ENCODE measurements at regions not wholly inside any gene's neighbourhood (a gene's known extent, or its start where the extent isn't known, plus 50 kb on each side); places are given as distances from the start of the nearest gene placed in this dataset.

DNA sequence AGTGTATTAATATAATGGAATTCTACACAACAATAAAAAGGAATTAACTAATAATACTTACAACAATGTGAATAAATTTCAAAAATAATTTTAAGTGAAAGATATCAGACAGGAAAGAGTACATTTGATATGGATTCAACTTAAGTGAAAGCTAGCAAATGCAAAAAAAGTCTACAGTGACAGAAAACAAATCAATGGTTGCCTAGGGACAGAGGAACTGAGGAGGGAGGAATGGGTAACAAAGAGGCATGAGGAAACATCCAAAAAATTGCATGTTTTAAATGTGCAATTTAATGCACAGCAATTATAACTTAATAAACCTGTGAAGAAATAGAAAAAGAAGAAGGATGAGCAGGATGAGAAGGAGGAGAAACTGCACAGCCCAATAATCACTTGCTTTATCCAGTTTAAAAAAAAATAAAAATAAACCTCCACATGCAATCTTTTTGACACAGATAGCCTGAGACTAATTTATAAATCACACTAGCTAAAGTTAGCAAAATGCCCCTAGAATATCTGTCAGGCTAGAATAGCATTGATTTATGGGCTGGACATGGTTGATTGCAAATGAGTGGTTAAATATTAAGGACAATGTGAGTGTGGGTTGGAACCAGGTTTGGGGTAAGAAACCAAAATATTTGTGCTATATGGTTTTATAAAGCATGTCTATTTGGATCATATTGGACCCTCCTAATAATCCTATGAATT, 1089.1 kb downstream of the TRHDE start:
- DNase-seq, result no peak

DNA sequence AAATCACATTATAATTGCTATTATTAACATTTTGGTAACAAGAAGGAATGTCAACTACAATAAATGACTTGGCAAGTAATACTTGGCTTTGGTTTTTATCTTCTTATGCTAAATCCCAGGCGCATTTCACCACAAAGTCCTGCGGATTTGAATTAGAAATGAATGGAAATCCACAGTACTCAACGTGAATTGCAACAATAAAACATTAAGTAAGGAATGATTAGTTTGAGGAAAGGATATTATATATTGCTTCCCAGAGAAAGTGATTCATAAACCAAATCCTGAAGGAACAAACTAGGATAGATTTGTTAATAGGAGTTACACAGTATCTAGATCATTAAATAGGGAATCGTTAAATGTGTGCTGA, 1089.7 kb downstream of the TRHDE start:
- DNase-seq, result no peak

DNA sequence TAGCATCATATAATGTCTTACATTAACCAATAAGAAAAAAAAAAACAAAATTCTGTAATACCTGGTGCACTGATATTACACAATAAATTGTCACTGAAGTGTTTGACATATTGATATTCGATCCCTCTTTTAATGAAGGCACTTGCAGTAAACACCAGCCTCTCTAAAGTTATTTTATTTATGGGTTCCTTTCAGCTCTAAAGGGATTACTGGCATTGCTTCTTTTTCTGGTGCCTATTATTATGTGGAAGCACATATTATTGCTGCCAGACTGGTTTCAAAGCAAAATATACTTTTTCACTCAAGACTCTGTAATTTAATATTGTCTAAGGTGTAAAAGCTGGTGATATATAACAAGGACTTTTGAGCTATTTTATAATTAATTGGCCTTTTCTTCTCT, 1090.5 kb downstream of the TRHDE start:
- no peak for DNase-seq

DNA sequence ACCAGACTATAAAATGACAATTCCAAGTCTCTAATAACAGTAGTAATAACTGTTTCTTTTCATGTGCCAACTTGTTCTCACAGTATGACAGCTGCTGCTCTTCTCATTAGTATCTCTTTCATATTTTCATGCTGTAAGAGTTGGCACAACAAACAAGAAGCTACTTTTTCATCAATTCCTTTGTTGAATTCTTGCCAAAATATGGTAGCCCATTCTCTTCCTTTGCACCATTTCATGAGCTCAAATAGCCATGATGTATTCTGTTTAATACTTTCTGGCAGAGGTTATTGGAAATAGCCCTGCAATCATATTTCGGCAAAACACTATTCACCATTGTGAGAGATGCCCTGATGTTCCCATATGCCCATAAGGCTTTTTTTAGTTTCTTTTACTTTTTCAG, 1100.7 kb downstream of the TRHDE start:
- no peak for DNase-seq

DNA sequence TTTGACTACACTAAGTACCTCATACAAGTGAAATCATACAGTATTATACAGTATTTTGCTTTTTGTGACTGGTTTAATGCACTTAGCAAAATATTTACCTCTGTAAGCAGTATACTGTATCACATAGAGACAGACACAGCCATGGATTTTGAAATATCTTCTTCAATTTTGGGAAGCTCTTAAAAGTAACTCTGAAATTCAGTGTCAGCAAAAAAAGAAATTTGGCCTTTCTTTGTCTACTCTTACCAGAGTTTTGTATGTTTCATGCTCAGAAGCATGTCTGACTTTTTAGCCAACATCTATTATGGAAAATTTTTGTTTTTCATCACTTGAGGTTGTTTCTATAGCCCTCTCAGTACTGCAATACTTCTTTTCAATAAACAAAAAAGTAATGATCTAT, 1102.2 kb downstream of the TRHDE start:
- no peak for DNase-seq

DNA sequence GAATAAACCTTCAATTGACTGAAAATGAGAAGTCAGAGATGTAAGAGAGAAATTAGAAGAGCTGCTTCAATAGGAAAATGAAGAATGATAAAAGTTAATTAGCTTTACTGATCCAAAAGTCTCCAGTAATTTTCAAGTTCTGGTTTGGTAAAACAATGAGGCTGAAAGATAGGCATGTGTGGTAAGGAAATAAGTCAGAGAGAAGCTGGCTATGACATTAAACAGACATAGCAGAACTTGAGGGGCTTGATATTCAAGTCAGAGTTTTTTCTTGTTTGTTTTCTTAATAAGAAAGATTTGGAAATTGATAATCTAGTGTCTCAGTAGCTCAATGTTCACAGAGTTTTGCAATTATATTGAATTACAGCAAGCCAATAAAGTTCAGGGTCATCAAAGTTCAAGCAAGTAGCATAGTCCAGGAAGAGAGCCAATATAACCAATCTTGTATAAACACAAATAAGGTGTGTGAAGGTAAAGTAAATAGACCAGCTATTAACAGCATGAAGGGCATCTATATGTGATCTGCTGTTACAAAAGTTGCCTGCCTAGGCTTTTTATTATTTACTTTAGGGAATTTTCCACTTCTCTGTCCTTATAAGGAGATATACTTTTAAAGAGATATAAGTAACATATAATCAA, 1111.5 kb downstream of the TRHDE start:
- no peak for DNase-seq

DNA sequence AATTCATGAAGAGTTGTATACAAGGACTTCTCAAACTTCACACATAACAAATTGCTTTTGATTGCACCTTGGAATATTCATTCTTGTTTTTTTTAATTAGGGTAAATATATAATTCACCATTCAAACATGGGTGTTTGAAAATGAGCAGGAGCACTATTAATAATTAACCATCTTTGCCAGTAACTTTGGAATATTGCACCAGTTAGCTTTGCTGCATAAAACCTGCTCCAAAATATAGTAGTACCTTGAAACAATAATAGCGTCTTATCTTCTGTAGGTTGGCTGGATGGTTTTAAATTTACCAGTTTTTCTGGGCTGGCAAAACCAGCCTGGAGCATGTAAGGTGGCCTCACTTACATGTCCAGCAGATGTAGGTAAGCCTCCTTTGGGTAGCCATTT, 1112.4 kb downstream of the TRHDE start:
- no peak for DNase-seq

DNA sequence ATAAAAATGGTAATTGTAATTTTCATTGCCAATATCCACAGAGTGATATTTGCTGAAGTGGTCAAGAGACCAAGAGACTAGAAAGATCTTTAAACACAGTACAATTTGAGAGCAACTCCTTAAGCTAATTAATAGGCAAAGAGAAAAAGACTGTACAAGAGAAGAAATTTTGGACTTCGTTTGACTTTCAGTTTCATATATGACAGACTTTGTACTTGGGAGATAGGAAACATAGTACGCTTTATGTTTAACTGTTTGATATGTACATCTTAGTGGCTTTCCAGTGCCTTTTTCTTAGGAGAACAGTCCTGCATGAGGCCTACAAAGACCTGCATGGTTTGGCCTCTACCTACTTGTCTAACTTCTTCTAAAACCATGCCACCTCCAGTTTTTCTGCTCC, 1118.1 kb downstream of the TRHDE start:
- DNase-seq, result no peak

DNA sequence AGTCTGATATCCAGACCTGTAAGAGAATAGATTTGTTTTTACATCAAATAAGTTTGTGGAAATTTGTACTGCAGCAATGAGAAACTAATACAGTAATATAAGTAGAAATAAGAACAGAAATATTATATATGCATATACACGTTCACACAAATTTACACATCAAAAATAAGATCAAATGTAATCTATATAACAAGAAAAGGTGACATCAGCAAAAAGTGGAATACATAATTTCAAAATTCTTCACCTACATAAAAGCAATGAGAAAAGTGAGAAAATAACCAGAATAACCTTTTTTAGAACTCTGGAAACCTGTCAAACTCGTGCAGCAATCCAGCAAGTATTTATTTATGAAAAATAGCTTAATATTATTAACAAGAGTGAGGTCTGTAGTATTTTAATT, 1124.6 kb upstream of the ATXN7L3B start:
- no peak for DNase-seq

DNA sequence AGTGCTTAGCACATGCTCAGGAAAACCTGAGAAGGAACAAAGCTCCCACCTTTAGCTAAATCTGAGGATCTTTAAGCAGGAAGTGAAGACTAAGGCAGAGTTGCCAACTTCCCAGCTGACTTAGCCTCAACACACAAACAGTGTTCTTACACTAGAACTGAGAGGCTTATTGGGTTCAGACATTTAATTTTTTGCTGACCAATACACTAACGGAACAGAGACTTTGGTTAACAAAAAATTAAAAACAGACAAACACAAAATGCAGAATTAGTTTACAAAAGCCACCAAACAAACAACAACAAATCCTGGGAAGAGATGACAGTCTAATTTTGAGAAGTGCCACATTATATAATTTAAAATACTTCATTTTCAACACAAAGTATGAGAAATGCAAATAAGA, 1123.7 kb upstream of the ATXN7L3B start:
- no peak for DNase-seq

DNA sequence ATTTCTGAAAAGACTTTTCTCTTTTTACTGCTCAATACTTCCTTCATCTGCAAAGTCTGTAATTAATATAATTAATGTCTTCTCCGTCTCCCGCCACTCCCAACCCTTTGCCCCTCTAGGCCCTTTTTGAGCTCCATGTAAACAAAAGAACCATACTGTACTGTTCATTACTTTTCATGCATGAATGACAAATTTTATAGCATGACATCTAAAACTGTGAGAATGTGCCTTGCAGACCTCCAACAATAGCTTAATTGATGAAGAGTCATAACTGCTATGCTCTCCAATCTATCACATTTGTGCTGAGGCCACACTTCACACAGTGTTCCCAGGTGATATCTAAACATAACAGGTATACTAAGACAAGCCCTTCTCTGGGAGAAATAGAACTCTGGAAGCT, 1122.7 kb upstream of the ATXN7L3B start:
- DNase-seq, result no peak

DNA sequence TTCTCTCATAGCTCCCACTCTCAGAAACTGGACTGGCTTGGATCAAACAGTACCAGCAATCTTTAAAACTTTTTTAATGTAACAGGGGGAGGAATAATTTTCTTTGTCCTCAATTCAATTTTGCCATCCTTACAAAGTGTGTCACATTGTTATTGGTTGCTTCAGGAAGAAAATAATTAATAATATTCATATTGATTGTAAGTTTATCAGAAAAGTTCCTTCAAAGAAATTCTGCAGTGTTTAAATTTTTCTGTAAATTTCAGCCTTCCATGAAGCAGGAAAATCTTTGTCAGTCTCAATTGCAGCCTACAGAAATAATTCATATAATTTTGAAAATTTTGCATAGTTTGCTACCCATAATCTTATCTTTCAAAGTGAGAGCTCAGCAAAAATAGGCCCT, 1119.1 kb upstream of the ATXN7L3B start:
- DNase-seq, result no peak

DNA sequence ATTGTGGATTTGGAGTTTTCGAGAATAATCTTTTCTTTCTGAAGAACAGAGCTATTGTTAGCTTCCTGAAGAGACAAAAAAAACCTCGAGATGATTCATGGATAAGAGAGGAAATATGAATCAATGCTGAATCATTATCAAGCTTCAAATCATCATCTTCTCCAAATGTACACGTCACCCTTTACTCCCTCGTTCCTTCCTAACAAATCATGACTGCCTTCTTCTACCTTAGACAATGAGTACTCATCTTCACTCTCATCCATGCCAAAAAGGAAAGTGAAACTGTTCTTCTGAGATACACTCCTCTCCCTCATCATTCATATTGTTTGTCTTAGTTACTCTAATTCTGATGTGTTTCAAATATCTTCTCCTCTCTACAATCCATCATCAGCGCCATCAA, 1115.8 kb upstream of the ATXN7L3B start:
- DNase-seq, result no peak

DNA sequence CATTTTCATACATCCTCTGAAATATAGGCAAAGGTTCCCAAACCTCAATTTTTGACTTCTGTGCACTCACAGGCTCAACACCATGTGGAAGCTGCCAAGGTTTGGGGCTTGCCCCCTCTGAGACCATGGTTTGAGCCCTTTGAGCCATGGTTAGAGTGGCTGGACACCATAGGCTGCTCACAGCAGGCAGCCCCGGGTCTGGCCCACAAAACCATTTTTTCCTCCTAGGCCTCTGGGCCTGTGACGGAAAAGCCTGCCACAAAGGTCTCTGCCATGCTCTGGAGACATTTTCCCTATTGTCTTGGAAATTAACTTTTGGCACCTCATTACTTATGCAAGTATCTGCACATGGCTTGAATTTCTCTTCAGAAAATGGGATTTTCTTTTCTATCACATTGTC, 1113.2 kb upstream of the ATXN7L3B start:
- DNase-seq, result no peak

DNA sequence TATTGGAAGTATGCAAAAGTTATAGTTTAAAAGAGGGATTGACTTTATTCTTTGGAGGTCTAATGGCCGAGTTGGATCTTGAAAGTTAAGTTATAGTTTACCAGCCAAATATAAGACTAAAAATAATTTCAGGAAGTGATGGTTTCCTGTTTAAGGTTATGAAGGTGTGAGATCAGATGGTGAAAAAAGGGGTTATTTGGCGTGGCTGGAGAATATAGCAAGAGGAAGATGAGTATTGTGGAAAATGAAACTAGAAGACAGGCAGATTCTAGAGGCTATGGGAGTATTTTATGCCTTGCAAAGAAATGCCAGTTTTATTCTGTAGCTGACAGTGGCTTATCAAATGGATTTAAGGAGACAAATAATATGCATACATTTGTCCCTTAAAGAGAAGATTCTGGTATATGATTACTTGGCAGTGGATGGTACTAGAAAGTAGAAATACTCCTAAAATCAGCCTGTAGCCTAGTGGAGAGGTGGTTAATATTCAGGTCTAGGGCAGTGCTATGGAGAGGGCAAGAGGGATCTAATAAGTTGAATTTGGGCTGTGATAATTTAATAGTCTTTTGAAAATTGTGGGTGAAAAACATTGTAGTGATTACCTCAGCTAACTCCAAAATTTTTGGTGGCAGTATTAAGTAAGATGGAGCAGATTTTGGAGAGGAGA, 1091.8 kb upstream of the ATXN7L3B start:
- DNase-seq, result no peak

DNA sequence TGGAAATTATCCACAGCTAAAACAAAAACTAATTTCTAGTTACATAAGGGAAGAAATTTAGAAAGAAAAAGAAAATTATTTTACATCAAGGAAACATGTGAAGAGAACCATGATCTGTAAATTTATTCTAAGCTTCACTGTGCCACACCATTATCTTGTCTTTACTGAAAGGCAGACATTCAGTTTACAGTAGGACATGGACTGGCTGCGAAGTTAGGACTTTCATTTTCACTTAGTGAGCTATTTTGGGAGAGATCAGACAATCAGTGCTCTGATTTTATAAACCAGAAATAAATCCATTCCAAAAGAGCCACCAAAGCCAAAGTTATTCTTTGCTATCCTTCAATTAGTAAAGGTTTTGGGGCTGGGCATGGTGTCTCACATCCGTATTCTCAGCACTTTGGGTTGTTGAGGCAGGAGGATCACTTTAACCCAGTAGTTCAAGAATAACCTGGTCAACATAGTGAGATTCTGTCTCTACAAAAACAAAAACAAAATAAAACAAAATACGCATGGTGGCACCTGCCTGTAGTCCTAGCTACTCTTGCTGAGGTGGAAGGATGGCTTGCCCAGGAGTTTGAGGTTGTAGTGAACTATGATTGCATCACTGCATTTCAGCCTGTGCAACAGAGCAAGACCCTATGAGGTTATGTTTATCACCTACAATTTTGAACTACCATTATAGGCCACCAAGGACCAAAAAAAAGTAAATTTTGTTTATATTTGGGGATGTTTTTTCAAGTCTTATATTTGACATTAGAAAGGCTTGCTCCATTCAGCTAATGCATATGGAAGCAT, 1084.8 kb upstream of the ATXN7L3B start:
- no peak for DNase-seq

DNA sequence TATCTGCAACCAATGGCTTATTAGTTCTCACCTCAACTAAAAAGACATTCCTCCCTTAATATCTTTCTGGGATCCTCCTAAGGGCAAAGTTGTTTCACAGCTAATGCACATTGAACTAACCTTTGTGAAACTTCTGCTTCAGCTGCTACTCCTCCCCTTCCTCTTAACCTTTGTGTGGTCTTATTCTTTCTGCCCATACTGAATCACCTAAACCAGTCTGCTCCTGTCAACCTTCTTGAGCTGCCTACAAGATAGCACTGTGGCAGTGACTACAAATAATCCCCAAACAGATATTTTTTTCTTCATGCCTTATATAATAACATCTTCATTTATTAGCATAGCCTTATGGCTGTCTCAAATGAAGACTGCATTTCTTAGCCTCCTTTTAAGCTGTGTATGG, 1077.4 kb upstream of the ATXN7L3B start:
- DNase-seq, result no peak

DNA sequence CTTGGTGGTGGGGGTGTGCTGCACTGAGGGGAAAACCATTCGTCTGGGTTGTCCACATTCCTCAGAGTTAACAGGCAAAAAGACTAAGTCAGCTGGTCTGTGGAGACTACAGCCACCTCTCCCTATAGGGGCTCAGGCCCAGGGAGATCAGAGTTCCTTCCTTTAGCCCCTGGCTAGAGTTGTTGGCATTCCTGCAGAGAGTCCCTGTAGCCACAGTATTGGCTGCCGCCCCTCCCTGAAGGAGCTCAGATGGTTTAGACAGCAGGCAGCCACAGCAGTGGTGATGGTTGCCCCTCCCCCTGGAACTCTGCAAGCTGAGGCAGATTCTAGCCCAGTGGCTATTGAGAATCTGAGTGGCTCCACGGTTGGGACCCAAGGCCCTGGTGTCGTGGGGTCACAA, 1072.5 kb upstream of the ATXN7L3B start:
- no peak for DNase-seq

DNA sequence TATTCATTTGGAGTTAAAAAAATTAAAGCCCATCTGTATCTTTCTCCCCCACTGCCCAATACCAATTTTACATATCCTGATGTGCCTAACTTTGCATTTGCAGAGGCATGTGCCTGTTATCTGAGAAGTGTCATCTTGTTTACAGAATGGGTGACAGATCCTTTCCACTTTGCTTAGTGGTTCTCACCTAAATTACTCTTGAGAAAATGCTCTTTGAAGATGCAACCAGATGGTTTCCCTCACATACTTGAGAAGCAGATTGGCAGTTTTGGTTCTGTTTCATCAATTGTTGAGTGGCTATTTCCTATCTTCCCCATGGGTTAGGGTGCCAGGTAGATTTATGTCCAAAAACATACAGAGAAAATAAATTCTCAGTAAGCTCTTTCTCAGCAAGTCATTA, 1051.4 kb upstream of the ATXN7L3B start:
- DNase-seq, result no peak

DNA sequence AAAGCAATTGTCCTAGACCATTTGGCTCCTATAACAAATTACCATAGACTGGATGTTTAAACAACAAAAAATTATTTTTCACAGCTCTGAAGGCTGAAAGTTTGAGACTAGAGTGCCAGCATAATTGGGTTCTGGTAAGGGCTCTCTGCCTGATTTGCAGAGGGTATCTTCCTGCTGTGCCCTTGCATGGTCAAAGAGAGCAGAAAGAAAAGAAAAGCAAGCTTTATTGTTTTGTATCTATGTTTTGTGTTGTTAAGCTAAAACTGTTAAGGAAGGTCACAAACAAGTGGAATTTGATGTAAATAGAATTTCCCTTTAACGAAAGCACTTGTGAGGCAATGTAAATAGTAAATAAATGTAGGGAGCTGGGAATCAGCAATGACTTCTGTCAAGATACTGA, 1031.0 kb upstream of the ATXN7L3B start:
- DNase-seq, result no peak

DNA sequence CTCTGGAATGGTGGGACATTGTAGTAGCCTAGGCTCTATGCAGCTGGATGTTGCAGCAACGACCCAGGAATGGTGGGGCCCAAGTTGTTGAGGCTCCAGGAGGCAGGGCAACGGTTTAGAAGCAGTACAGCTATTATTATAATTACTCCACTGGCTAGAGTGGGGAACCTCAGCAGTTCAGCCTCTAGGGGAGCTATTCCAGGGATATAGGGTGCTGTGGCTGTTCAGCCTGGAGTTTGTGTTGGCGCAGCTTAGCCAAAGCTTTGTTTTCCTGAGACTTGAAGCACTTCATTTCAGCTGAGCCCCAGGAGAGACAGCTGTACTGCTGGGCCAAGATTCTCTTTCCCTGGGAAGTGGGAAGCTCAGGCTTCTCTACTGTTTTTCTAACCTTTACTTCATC, 1023.0 kb upstream of the ATXN7L3B start:
- DNase-seq, result no peak

DNA sequence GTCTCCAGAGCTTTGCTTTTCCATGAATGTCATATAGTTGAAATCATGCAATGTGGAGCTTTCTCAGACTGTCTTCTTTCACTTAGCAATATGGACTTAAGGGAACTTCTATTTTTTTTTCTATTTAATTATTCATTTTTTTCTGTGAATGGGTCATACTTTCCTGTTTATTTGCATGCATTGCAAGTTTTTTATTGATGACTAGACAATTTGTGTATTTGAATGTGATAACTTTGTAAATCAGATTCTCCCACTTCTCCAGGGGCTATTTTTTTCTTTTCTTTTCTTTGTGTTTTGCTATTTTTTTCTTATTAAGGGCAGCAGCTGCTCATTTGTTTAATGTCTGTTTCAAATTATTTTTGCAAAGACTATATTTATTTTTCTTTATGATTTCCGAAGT, 1019.8 kb upstream of the ATXN7L3B start:
- DNase-seq, result no peak

DNA sequence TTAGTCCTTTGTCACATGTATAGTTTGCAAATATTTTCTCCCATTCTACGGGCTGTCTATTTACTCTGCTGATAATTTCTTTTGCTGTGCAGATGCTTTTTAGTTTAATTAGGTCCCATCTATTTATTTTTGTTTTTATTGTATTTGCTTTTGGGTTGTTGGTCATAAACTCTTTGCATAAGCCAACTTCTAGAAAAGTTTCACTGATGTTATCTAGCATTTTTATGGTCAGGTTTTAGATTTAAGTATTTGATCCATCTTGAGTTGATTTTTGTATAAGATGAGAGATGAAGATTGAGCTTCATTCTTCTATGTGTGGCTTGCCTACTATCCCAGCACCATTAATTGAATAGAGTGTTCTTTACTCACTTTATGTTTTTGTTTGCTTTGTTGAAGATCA, 1008.4 kb upstream of the ATXN7L3B start:
- no peak for DNase-seq
